ENCODE measurements at regions not wholly inside any gene's neighbourhood (a gene's known extent, or its start where the extent isn't known, plus 50 kb on each side); places are given as distances from the start of the nearest gene placed in this dataset.
"Not testable (repeated sequence)": the region's sequence is repeated elsewhere in the genome, so short reads cannot be mapped to it uniquely, and the experiment has no call there.

DNA sequence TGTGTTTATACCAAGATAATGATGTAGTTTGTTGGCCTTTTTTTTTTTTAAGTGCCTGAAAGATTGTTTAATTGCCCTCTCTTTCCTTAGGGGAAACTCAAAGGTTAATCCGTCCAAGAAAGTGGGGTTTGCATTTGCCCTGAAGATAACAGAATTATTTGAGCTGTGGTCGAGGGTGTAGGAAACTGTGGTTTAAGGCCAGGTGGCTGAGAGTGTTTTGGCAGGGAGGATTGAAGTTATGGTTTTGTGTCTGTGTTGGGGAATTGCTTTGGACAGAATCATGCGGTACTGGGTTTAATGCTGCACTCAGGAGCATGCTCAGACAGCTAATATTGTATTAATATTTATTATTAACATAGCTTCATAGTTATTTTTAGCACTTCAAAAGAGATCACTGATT, 509.8 kb downstream of the EBF1 start:
- H3K9me2 ChIP-seq (replicated peaks; ENCODE audit: insufficient read depth, low read length) = no peaks in the 10 kb centered on the region
- no peaks in the 10 kb centered on the region for H3K27me3 ChIP-seq (ENCODE audit: low read length)
- no peaks in the 10 kb centered on the region for H3F3A ChIP-seq (ENCODE audit: insufficient read depth)
- H3K79me2 ChIP-seq (ENCODE audit: insufficient read depth, low read length) = no peaks in the 10 kb centered on the region
- H3K27ac ChIP-seq (ENCODE audit: low read depth, low read length) = no peak overlapping the region
- H3K36me3 ChIP-seq (ENCODE audit: low read length) = no peaks in the 10 kb centered on the region
- TF ChIP-seq, protein P1, sequence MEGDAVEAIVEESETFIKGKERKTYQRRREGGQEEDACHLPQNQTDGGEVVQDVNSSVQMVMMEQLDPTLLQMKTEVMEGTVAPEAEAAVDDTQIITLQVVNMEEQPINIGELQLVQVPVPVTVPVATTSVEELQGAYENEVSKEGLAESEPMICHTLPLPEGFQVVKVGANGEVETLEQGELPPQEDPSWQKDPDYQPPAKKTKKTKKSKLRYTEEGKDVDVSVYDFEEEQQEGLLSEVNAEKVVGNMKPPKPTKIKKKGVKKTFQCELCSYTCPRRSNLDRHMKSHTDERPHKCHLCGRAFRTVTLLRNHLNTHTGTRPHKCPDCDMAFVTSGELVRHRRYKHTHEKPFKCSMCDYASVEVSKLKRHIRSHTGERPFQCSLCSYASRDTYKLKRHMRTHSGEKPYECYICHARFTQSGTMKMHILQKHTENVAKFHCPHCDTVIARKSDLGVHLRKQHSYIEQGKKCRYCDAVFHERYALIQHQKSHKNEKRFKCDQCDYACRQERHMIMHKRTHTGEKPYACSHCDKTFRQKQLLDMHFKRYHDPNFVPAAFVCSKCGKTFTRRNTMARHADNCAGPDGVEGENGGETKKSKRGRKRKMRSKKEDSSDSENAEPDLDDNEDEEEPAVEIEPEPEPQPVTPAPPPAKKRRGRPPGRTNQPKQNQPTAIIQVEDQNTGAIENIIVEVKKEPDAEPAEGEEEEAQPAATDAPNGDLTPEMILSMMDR (IDR thresholded peaks at IDR 0.05; ENCODE audit: insufficient read depth, low read length, poor library complexity, severe bottlenecking) = no peak
- no peak for TF ChIP-seq EZH2phosphoT487 (conservative IDR thresholded peaks at IDR 0.05; ENCODE audit: low read length)
- no peak overlapping the region for H2AFZ ChIP-seq (ENCODE audit: low read depth, low read length, severe bottlenecking)
- no peak overlapping the region for H3K4me2 ChIP-seq (ENCODE audit: low read depth, low read length, poor library complexity, severe bottlenecking)
- H3K9ac ChIP-seq (ENCODE audit: low read length) = no peak overlapping the region
- H4K20me1 ChIP-seq (ENCODE audit: low read depth, low read length) = no peaks in the 10 kb centered on the region
- no peaks in the 10 kb centered on the region for H3K9me3 ChIP-seq (ENCODE audit: insufficient read depth, low read length)
- H3K4me3 ChIP-seq (ENCODE audit: insufficient read depth, low read length, poor library complexity, severe bottlenecking) = no peak overlapping the region

DNA sequence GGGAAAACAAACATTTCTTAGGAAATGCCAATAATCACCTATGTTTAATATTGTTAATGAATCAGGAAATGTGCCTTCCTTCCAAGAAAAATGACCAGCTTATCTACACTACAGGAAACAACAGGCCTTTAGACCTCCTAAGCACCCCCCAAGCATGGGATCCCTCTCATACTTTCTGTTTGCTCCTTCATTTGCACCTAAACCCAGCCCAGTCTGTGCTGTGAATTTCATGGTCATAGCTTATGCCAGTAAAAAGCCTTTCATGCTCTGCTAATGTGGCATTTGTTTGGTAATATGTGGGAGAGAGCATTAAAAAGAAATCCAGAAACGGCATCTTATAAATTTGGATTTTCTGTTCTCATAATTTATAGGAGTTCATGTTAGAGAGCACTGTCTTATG, 511.1 kb downstream of the EBF1 start:
- Histone ChIP-seq H3K36me3 (ENCODE audit: low read length) (no peaks in the 10 kb centered on the region), H4K20me1 (ENCODE audit: low read depth, low read length) (no peaks in the 10 kb centered on the region), H3K79me2 (ENCODE audit: insufficient read depth, low read length) (no peaks in the 10 kb centered on the region), H3K27ac (ENCODE audit: low read depth, low read length) (no peak overlapping the region), H3F3A (ENCODE audit: insufficient read depth) (no peaks in the 10 kb centered on the region), H3K27me3 (ENCODE audit: low read length) (no peaks in the 10 kb centered on the region), H3K9me3 (ENCODE audit: insufficient read depth, low read length) (no peaks in the 10 kb centered on the region), H3K4me2 (ENCODE audit: low read depth, low read length, poor library complexity, severe bottlenecking) (no peak overlapping the region), H2AFZ (ENCODE audit: low read depth, low read length, severe bottlenecking) (no peak overlapping the region), H3K4me3 (ENCODE audit: insufficient read depth, low read length, poor library complexity, severe bottlenecking) (no peak overlapping the region), H3K9me2 (replicated peaks; ENCODE audit: insufficient read depth, low read length) (no peaks in the 10 kb centered on the region), H3K9ac (ENCODE audit: low read length) (no peak overlapping the region)
- TF ChIP-seq, protein P1 (IDR thresholded peaks at IDR 0.05; ENCODE audit: insufficient read depth, low read length, poor library complexity, severe bottlenecking) = no peak
- no peak for TF ChIP-seq EZH2phosphoT487 (conservative IDR thresholded peaks at IDR 0.05; ENCODE audit: low read length)

DNA sequence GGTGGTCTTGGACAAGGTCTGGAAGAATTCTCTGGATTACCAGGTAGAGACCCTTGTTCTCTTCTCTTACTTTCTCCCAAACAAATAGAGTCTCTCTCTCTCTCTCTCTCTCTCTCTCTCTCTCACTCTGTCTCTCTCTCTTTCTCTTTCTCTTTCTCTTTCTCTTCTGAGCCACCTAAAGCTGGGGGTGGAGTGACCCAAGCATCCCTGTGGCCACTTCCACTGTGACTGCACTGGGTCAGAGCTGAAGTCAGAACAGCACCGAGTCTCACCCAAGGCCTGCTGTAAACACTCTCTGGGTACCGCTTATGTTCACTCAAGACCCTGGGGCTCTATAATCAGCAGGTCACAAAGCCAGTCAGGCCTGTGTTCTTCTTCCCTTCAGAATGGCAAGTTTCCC, 513.7 kb downstream of the EBF1 start:
- no peak overlapping the region for H2AFZ ChIP-seq (ENCODE audit: low read depth, low read length, severe bottlenecking)
- H3F3A ChIP-seq (ENCODE audit: insufficient read depth) = no peaks in the 10 kb centered on the region
- TF ChIP-seq, protein P1 (IDR thresholded peaks at IDR 0.05; ENCODE audit: insufficient read depth, low read length, poor library complexity, severe bottlenecking) = no peak
- TF ChIP-seq EZH2phosphoT487 (conservative IDR thresholded peaks at IDR 0.05; ENCODE audit: low read length) = no peak
- no peak overlapping the region for H3K27ac ChIP-seq (ENCODE audit: low read depth, low read length)
- H3K4me2 ChIP-seq (ENCODE audit: low read depth, low read length, poor library complexity, severe bottlenecking) = no peak overlapping the region
- H4K20me1 ChIP-seq (ENCODE audit: low read depth, low read length) = no peaks in the 10 kb centered on the region
- no peaks in the 10 kb centered on the region for H3K79me2 ChIP-seq (ENCODE audit: insufficient read depth, low read length)
- no peak overlapping the region for H3K9ac ChIP-seq (ENCODE audit: low read length)
- no peaks in the 10 kb centered on the region for H3K36me3 ChIP-seq (ENCODE audit: low read length)
- H3K27me3 ChIP-seq (ENCODE audit: low read length) = no peaks in the 10 kb centered on the region
- H3K9me2 ChIP-seq (replicated peaks; ENCODE audit: insufficient read depth, low read length) = no peaks in the 10 kb centered on the region
- no peak overlapping the region for H3K4me3 ChIP-seq (ENCODE audit: insufficient read depth, low read length, poor library complexity, severe bottlenecking)
- no peaks in the 10 kb centered on the region for H3K9me3 ChIP-seq (ENCODE audit: insufficient read depth, low read length)

DNA sequence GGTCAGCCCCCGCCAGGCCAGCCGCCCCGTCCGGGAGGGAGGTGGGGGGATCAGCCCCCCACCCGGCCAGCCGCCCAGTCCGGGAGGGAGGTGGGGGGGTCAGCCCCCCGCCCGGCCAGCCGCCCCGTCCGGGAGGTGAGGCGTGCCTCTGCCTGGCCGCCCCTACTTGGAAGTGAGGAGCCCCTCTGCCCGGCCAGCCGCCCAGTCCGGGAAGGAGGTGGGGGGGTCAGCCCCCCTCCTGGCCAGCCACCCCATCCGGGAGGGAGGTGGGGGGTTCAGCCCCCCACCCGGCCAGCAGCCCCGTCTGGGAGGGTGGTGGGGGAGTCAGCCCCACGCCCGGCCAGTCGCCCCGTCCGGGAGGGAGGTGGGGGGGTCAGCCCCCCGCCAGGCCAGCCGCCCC, 517.0 kb downstream of the EBF1 start:
- H3K4me2 ChIP-seq (ENCODE audit: low read depth, low read length, poor library complexity, severe bottlenecking); H3K27me3 ChIP-seq (ENCODE audit: low read length); H3K79me2 ChIP-seq (ENCODE audit: insufficient read depth, low read length); H2AFZ ChIP-seq (ENCODE audit: low read depth, low read length, severe bottlenecking); H3K27ac ChIP-seq (ENCODE audit: low read depth, low read length); H3K9me2 ChIP-seq (replicated peaks; ENCODE audit: insufficient read depth, low read length); H3K36me3 ChIP-seq (ENCODE audit: low read length); H3K9ac ChIP-seq (ENCODE audit: low read length); H4K20me1 ChIP-seq (ENCODE audit: low read depth, low read length); H3K4me3 ChIP-seq (ENCODE audit: insufficient read depth, low read length, poor library complexity, severe bottlenecking); H3K9me3 ChIP-seq (ENCODE audit: insufficient read depth, low read length); H3F3A ChIP-seq (ENCODE audit: insufficient read depth): not testable (repeated sequence)

Measured in SU-DHL-6 (cell line).